ENCODE measurements at regions not wholly inside any gene's neighbourhood (a gene's known extent, or its start where the extent isn't known, plus 50 kb on each side); places are given as distances from the start of the nearest gene placed in this dataset.
A peak's percentile ranks its signal among the peaks of the same experiment; 100 is the strongest.

DNA sequence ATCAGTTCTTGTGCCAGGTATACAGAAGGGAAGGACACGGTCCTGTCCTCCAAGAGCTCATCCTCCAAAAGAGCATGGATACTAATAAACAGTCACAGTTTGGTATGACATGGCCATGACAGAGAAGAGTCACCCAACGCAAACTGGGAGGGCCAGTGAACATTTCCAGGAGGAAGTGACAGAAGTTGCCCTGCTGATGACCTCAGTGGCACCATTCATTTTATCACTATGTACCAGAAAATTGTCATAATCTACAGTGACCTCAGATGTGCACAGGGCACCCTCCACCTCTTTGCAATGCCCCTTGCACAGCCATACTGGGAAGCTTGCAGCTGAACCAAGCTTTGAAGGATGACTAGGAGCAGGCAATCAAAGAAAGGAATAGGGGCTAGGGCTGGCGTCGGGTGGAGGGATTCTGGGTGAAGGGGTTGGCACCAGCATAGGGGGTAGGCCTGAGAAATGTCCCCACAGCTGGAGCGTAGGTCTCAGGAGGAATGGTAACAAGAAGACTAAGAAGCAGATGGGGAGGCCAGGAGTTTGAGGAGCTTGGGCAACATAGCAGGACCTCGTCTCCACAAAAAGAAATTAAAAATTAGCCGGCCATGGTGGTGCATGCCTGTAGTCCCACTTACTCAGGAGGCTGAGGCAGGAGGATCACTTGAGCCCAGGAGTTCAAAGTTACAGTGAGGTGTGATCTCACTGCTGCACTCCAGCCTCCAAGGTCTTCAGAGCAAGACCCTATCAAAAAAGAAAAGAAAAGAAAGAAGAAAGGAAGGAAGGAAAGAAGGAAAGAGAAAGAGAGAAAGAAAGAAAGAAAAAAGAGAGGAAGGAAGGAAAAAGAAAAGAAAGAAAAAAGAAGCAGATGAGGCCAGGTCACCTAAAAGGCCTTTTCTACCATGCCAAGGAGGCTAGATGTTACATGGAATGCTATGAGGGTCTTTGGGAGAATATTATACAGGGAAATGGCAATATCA is 65.3 kb upstream of the SNX9 start:
- Histone ChIP-seq H3K36me3 (no peaks in the 10 kb centered on the region), H3K9me3 (no peaks in the 10 kb centered on the region), H3K4me1 (peaks cover 0 to 4% of the 10 kb centered on the region in 2 donors), H3K27ac (peak overlapping the region; percentile 28 to 42), H3K4me3 (no peak overlapping the region), H3K27me3 (no peaks in the 10 kb centered on the region)
- TF ChIP-seq, protein P1, sequence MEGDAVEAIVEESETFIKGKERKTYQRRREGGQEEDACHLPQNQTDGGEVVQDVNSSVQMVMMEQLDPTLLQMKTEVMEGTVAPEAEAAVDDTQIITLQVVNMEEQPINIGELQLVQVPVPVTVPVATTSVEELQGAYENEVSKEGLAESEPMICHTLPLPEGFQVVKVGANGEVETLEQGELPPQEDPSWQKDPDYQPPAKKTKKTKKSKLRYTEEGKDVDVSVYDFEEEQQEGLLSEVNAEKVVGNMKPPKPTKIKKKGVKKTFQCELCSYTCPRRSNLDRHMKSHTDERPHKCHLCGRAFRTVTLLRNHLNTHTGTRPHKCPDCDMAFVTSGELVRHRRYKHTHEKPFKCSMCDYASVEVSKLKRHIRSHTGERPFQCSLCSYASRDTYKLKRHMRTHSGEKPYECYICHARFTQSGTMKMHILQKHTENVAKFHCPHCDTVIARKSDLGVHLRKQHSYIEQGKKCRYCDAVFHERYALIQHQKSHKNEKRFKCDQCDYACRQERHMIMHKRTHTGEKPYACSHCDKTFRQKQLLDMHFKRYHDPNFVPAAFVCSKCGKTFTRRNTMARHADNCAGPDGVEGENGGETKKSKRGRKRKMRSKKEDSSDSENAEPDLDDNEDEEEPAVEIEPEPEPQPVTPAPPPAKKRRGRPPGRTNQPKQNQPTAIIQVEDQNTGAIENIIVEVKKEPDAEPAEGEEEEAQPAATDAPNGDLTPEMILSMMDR (IDR thresholded peaks at IDR 0.05) = no peak
- TF ChIP-seq POLR2AphosphoS5 (IDR thresholded peaks at IDR 0.05) (no peak), POLR2A (IDR thresholded peaks at IDR 0.05) (no peak)
- DNase-seq (ENCODE audit: low spot score in 2 of 2) = no peak
- intact Hi-C loops (cut with DNase I; ENCODE audit: low total_unique reads) = no loop called here

DNA sequence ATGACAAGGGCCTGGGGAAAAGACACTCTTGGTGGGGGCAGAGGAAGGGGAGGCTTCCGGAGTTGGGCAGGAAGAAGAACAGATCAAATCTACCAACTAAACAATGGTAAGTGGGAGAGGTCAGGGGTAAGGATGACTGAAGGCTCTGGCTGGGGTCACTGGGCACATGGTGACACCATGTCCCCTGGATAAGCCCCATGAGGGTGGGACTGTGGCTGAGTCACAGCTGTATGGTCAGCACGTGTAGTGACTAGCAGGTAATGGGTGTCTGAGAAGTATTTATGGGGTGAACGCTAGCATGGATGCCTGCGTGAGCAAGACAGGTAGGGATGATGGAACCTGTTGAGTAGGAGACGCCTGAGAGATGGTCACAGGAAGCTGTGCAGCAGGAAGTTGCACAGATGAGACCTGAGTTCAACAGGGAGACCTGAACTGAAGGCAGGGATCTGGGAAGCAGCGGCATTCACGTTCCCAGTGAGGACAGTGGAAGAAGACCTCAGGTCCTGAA is 64.5 kb upstream of the SNX9 start:
- Histone ChIP-seq H3K9me3 (no peaks in the 10 kb centered on the region), H3K36me3 (no peaks in the 10 kb centered on the region), H3K4me3 (no peak overlapping the region), H3K27me3 (no peaks in the 10 kb centered on the region), H3K27ac (no peak overlapping the region), H3K4me1 (peaks cover 2 to 6% of the 10 kb centered on the region in 2 donors)
- DNase-seq (ENCODE audit: low spot score in 2 of 2) = no peak
- intact Hi-C loops (cut with DNase I; ENCODE audit: low total_unique reads) = no loop called here
- TF ChIP-seq POLR2A (IDR thresholded peaks at IDR 0.05) (no peak), POLR2AphosphoS5 (IDR thresholded peaks at IDR 0.05) (no peak)
- TF ChIP-seq, protein P1 (IDR thresholded peaks at IDR 0.05) = no peak

DNA sequence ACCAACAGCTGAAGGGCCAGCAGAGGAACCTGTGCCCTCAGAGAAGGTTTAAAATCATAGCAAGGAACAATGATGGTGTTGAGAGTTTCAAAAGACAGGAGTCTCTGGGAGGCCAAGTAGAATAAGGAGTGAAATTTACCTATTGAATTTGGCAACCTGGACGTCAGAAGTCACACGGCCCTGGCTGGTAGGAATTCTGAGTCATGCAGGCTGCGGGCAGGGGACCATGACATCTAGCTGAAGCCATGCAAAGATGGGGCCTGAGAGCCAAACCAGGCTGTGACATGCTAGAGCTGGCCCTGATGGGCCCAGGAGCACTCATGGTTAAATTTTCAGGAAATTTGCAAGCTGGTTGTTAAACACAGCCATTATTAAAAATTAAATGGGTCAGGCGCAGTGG is 64.0 kb upstream of the SNX9 start:
- Histone ChIP-seq H3K36me3 (no peaks in the 10 kb centered on the region), H3K4me1 (peaks cover 7 to 11% of the 10 kb centered on the region in 2 donors), H3K9me3 (no peaks in the 10 kb centered on the region), H3K4me3 (no peak overlapping the region), H3K27me3 (no peaks in the 10 kb centered on the region), H3K27ac (peak overlapping the region in 1 of 2 donors; percentile 22)
- no peak for DNase-seq (ENCODE audit: low spot score in 2 of 2)
- intact Hi-C loops (cut with DNase I; ENCODE audit: low total_unique reads) = no loop called here
- TF ChIP-seq, protein P1 (IDR thresholded peaks at IDR 0.05) = no peak
- TF ChIP-seq POLR2A (IDR thresholded peaks at IDR 0.05) (no peak), POLR2AphosphoS5 (IDR thresholded peaks at IDR 0.05) (no peak)

DNA sequence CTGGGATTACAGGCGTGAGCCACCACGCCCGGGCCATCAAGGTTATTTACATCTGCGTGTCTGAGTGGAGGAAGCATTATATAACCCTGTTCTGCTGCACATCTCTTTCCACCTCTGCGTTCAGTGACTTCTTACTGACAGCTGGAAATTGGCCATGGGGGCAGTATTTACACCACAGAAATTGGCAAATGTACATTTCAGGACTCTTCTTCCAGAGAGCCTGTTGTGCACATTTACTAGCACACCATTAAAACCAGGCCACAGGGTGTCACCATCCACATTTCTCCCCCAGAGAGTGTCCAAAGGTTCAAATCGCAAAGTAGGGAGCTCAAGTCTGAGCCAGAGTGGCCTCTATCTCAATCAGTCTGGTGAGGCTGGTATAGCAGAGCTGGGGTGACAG is 62.9 kb upstream of the SNX9 start:
- intact Hi-C loops (cut with DNase I; ENCODE audit: low total_unique reads) = loop anchor here (10.0 kb wide), 1 partner anchor 315 kb away; no protein-coding TSS in a partner anchor
- Histone ChIP-seq H3K27me3 (no peaks in the 10 kb centered on the region), H3K4me1 (peaks cover 17 to 20% of the 10 kb centered on the region in 2 donors)

More for the DNA sequence above, 62.9 kb upstream of the SNX9 start:
- DNase-seq (ENCODE audit: low spot score in 2 of 2) = no peak
- Histone ChIP-seq H3K4me3 (no peak overlapping the region), H3K9me3 (no peaks in the 10 kb centered on the region), H3K36me3 (no peaks in the 10 kb centered on the region), H3K27ac (peak overlapping the region; percentile 37 to 79)
- no peak for TF ChIP-seq POLR2A (IDR thresholded peaks at IDR 0.05)
- TF ChIP-seq, protein P1 (IDR thresholded peaks at IDR 0.05) = no peak
- TF ChIP-seq POLR2AphosphoS5 (IDR thresholded peaks at IDR 0.05) = no peak
